ENCODE measurements at regions not wholly inside any gene's neighbourhood (a gene's known extent, or its start where the extent isn't known, plus 50 kb on each side); places are given as distances from the start of the nearest gene placed in this dataset.
A peak's percentile ranks its signal among the peaks of the same experiment; 100 is the strongest.

GRCh38 chr14:51518280-51518679 is 133.4 kb upstream of the FRMD6 start:
- DNase-seq, result no peak

- no peak for DNase-seq
Measured at GRCh38 chr14:51518711-51519110, 133.0 kb upstream of the FRMD6 start.

GRCh38 chr14:51520087-51520486 is 131.6 kb upstream of the FRMD6 start:
- no peak for DNase-seq

- DNase-seq, result no peak
Measured at GRCh38 chr14:51521764-51522163, 129.9 kb upstream of the FRMD6 start.

GRCh38 chr14:51523243-51523642 is 128.5 kb upstream of the FRMD6 start:
- no peak for DNase-seq

- DNase-seq, result no peak
Measured at GRCh38 chr14:51525739-51526138, 126.0 kb upstream of the FRMD6 start.

- no peak for DNase-seq
Measured at GRCh38 chr14:51527073-51527472, 124.6 kb upstream of the FRMD6 start.

- no peak for DNase-seq
Measured at GRCh38 chr14:51529736-51530135, 122.0 kb upstream of the FRMD6 start.

GRCh38 chr14:51533160-51533559 is 118.5 kb upstream of the FRMD6 start:
- DNase-seq, result no peak

- no peak for DNase-seq
Measured at GRCh38 chr14:51533872-51534553, 117.7 kb upstream of the FRMD6 start.

- no peak for DNase-seq
Measured at GRCh38 chr14:51534610-51535011, 117.1 kb upstream of the FRMD6 start.

- DNase-seq, result no peak
Measured at GRCh38 chr14:51535443-51536044, 116.2 kb upstream of the FRMD6 start.

- DNase-seq, result no peak
Measured at GRCh38 chr14:51538973-51539372, 112.7 kb upstream of the FRMD6 start.

- no peak for DNase-seq
Measured at GRCh38 chr14:51539571-51540037, 112.1 kb upstream of the FRMD6 start.

GRCh38 chr14:51540364-51540763 is 111.3 kb upstream of the FRMD6 start:
- no peak for DNase-seq

- no peak for DNase-seq
Measured at GRCh38 chr14:51544471-51544870, 107.2 kb upstream of the FRMD6 start.

GRCh38 chr14:51544901-51545300 is 106.8 kb upstream of the FRMD6 start:
- no peak for DNase-seq

- no peak for DNase-seq
Measured at GRCh38 chr14:51545396-51545795, 106.3 kb upstream of the FRMD6 start.

GRCh38 chr14:51546099-51546498 is 105.6 kb upstream of the FRMD6 start:
- no peak for DNase-seq

GRCh38 chr14:51546603-51547258 is 105.0 kb upstream of the FRMD6 start:
- DNase-seq, result peak; percentile 42

GRCh38 chr14:51547260-51547659 is 104.5 kb upstream of the FRMD6 start:
- DNase-seq, result no peak

- no peak for DNase-seq
Measured at GRCh38 chr14:51547701-51548100, 104.0 kb upstream of the FRMD6 start.

GRCh38 chr14:51548187-51548586 is 103.5 kb upstream of the FRMD6 start:
- no peak for DNase-seq

GRCh38 chr14:51550636-51551035 is 101.1 kb upstream of the FRMD6 start:
- no peak for DNase-seq
